ENCODE measurements at regions not wholly inside any gene's neighbourhood (a gene's known extent, or its start where the extent isn't known, plus 50 kb on each side); places are given as distances from the start of the nearest gene placed in this dataset.

DNA sequence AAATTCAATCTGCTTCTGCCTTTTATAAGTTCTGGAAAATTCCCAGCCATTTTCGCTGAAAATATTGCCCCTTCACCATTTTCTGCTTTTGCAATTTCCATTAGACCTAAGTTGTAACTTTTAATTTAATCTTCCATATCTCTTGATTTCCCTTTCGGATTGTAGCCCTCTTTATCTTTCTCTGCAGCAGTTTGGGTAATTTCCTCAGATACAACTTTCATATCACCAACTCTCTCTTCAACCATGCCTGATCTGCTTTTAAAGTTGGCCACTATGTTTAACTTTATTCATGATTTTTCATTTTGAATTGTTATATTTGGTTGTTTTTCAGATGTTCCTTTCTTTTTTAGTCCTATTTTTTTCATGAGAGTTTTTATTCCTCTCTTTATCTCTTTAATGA, 157.0 kb upstream of the VLDLR start:
- no peak for TF ChIP-seq CTCF (IDR thresholded peaks at IDR 0.05; ENCODE audit: extremely low read depth, low read depth, low read length)

GRCh38 chr9:2465516-2465915, 156.1 kb upstream of the VLDLR start:
- Histone ChIP-seq H4K20me1 (ENCODE audit: insufficient read depth, low read length) (no peaks in the 10 kb centered on the region), H3K4me3 (ENCODE audit: insufficient read depth, low read length) (no peak overlapping the region), H2AFZ (ENCODE audit: low read length) (no peak overlapping the region), H3K36me3 (ENCODE audit: insufficient read depth, low read length) (no peaks in the 10 kb centered on the region), H3K27ac (ENCODE audit: low read depth, low read length) (no peak overlapping the region), H3K4me1 (ENCODE audit: insufficient read depth, low read length) (no peaks in the 10 kb centered on the region), H3K27me3 (ENCODE audit: insufficient read depth, low read length) (no peaks in the 10 kb centered on the region), H3K79me2 (ENCODE audit: insufficient read depth, low read length) (no peaks in the 10 kb centered on the region), H3K4me2 (ENCODE audit: insufficient read depth, low read length) (no peak overlapping the region), H3K9me3 (ENCODE audit: low read depth, low read length) (no peaks in the 10 kb centered on the region)
- no peak for TF ChIP-seq CTCF (IDR thresholded peaks at IDR 0.05; ENCODE audit: extremely low read depth, low read depth, low read length)
- no peak for DNase-seq (ENCODE audit: insufficient read length, low spot score, missing footprints)

More for the DNA sequence above, 157.0 kb upstream of the VLDLR start:
- Histone ChIP-seq H3K9me3 (ENCODE audit: low read depth, low read length) (no peaks in the 10 kb centered on the region), H4K20me1 (ENCODE audit: insufficient read depth, low read length) (no peaks in the 10 kb centered on the region), H3K27me3 (ENCODE audit: insufficient read depth, low read length) (no peaks in the 10 kb centered on the region), H3K36me3 (ENCODE audit: insufficient read depth, low read length) (no peaks in the 10 kb centered on the region), H3K79me2 (ENCODE audit: insufficient read depth, low read length) (no peaks in the 10 kb centered on the region), H3K4me3 (ENCODE audit: insufficient read depth, low read length) (no peak overlapping the region), H3K4me2 (ENCODE audit: insufficient read depth, low read length) (no peak overlapping the region), H2AFZ (ENCODE audit: low read length) (no peak overlapping the region), H3K4me1 (ENCODE audit: insufficient read depth, low read length) (no peaks in the 10 kb centered on the region), H3K27ac (ENCODE audit: low read depth, low read length) (no peak overlapping the region)
- no peak for DNase-seq (ENCODE audit: insufficient read length, low spot score, missing footprints)

GRCh38 chr9:2465921-2466460, 155.6 kb upstream of the VLDLR start:
- Histone ChIP-seq H3K4me3 (ENCODE audit: insufficient read depth, low read length) (no peak overlapping the region), H4K20me1 (ENCODE audit: insufficient read depth, low read length) (no peaks in the 10 kb centered on the region), H3K36me3 (ENCODE audit: insufficient read depth, low read length) (no peaks in the 10 kb centered on the region), H3K27me3 (ENCODE audit: insufficient read depth, low read length) (no peaks in the 10 kb centered on the region), H3K79me2 (ENCODE audit: insufficient read depth, low read length) (no peaks in the 10 kb centered on the region), H3K4me1 (ENCODE audit: insufficient read depth, low read length) (no peaks in the 10 kb centered on the region), H2AFZ (ENCODE audit: low read length) (no peak overlapping the region), H3K9me3 (ENCODE audit: low read depth, low read length) (no peaks in the 10 kb centered on the region), H3K4me2 (ENCODE audit: insufficient read depth, low read length) (no peak overlapping the region), H3K27ac (ENCODE audit: low read depth, low read length) (no peak overlapping the region)
- DNase-seq (ENCODE audit: insufficient read length, low spot score, missing footprints), result no peak
- TF ChIP-seq CTCF (IDR thresholded peaks at IDR 0.05; ENCODE audit: extremely low read depth, low read depth, low read length), result no peak

- no peak for DNase-seq (ENCODE audit: insufficient read length, low spot score, missing footprints)
- Histone ChIP-seq H3K9me3 (ENCODE audit: low read depth, low read length) (no peaks in the 10 kb centered on the region), H4K20me1 (ENCODE audit: insufficient read depth, low read length) (no peaks in the 10 kb centered on the region), H3K4me3 (ENCODE audit: insufficient read depth, low read length) (no peak overlapping the region), H3K4me1 (ENCODE audit: insufficient read depth, low read length) (no peaks in the 10 kb centered on the region), H3K27ac (ENCODE audit: low read depth, low read length) (no peak overlapping the region), H3K4me2 (ENCODE audit: insufficient read depth, low read length) (no peak overlapping the region), H2AFZ (ENCODE audit: low read length) (no peak overlapping the region), H3K79me2 (ENCODE audit: insufficient read depth, low read length) (no peaks in the 10 kb centered on the region), H3K27me3 (ENCODE audit: insufficient read depth, low read length) (no peaks in the 10 kb centered on the region), H3K36me3 (ENCODE audit: insufficient read depth, low read length) (no peaks in the 10 kb centered on the region)
- TF ChIP-seq CTCF (IDR thresholded peaks at IDR 0.05; ENCODE audit: extremely low read depth, low read depth, low read length), result no peak
Observed at GRCh38 chr9:2466703-2467102, 154.9 kb upstream of the VLDLR start.
